HG02973 (cell line): ENCODE measurements at regions not wholly inside any gene's neighbourhood (a gene's known extent, or its start where the extent isn't known, plus 50 kb on each side); places are given as distances from the start of the nearest gene placed in this dataset.
"Not testable (repeated sequence)": the region's sequence is repeated elsewhere in the genome, so short reads cannot be mapped to it uniquely, and the experiment has no call there.

Experiments
- ATAC-seq: cut with Tn5 transposase; IDR thresholded peaks from one replicate; pipeline ENCODE4 v1.9.1; 2021; ENCODE audit warnings: moderate library complexity; ENCODE audit not compliant: unreplicated experiment

GRCh38 chr6:3900744-3901336 lies 51.7 kb downstream of the FAM50B start:
- ATAC-seq, result no peak

- ATAC-seq, result no peak
Measured at GRCh38 chr6:3902871-3903648, 53.9 kb downstream of the FAM50B start.

GRCh38 chr6:3904518-3904917 lies 55.3 kb downstream of the FAM50B start:
- ATAC-seq, result no peak

- no peak for ATAC-seq
Measured at GRCh38 chr6:3905945-3906845, 57.0 kb downstream of the FAM50B start.

GRCh38 chr6:3906846-3907151 lies 57.6 kb downstream of the FAM50B start:
- no peak for ATAC-seq

GRCh38 chr6:3908223-3908622 lies 59.0 kb downstream of the FAM50B start:
- no peak for ATAC-seq

GRCh38 chr6:3908961-3909360 lies 59.8 kb downstream of the FAM50B start:
- ATAC-seq, result no peak

GRCh38 chr6:3910106-3910663 lies 61.0 kb downstream of the FAM50B start:
- no peak for ATAC-seq

GRCh38 chr6:3911130-3911529 lies 62.0 kb downstream of the FAM50B start:
- no peak for ATAC-seq

- ATAC-seq, result no peak
Measured at GRCh38 chr6:3911614-3912336, 62.6 kb downstream of the FAM50B start.

- ATAC-seq, result no peak
Measured at GRCh38 chr6:3912361-3913076, 63.3 kb downstream of the FAM50B start.

- no peak for ATAC-seq
Measured at GRCh38 chr6:3913077-3913957, 64.1 kb downstream of the FAM50B start.

GRCh38 chr6:3913958-3914337 lies 64.8 kb downstream of the FAM50B start:
- no peak for ATAC-seq

GRCh38 chr6:3915076-3915791 lies 66.1 kb downstream of the FAM50B start:
- no peak for ATAC-seq

GRCh38 chr6:3916211-3916610 lies 67.0 kb downstream of the FAM50B start:
- no peak for ATAC-seq

- ATAC-seq, result not testable (repeated sequence)
Measured at GRCh38 chr6:3916749-3917148, 67.6 kb downstream of the FAM50B start.

- no peak for ATAC-seq
Measured at GRCh38 chr6:3918469-3918868, 69.3 kb downstream of the FAM50B start.

- ATAC-seq, result no peak
Measured at GRCh38 chr6:3919130-3919628, 70.0 kb downstream of the FAM50B start.
